HAP-1 (cell line): ENCODE measurements at regions not wholly inside any gene's neighbourhood (a gene's known extent, or its start where the extent isn't known, plus 50 kb on each side); places are given as distances from the start of the nearest gene placed in this dataset.

Experiments
- DNase-seq, 2 experiments: peaks; one replicate each; pipeline ENCODE4 v3.0.0-alpha.2; 2016 to 2020; ENCODE audit warnings: low spot score in 2 of 2
- H3K27me3 ChIP-seq: fragments of 250-450 bp; sonication (Bioruptor Pico); 2 replicates; pipeline ENCODE4 v1.5.1; 2020; ENCODE audit warnings: low read depth, mild to moderate bottlenecking, moderate library complexity
- H3K36me3 ChIP-seq: fragments of 250-450 bp; sonication (Bioruptor Pico); replicated peaks from 2 replicates; pipeline ENCODE4 v1.5.1; 2020; ENCODE audit warnings: mild to moderate bottlenecking
- H3K4me1 ChIP-seq: fragments of 250-450 bp; sonication (Bioruptor Pico); 2 replicates; pipeline ENCODE4 v1.5.1; 2020; ENCODE audit warnings: mild to moderate bottlenecking
- H3K4me3 ChIP-seq: fragments of 250-450 bp; sonication (Bioruptor Pico); 2 replicates; pipeline ENCODE4 v1.5.1; 2020; ENCODE audit warnings: mild to moderate bottlenecking, moderate library complexity
- H3K9me3 ChIP-seq: fragments of 250-450 bp; sonication (Bioruptor Pico); 2 replicates; pipeline ENCODE4 v1.5.1; 2020; ENCODE audit warnings: mild to moderate bottlenecking, moderate library complexity
- in situ Hi-C: fragments of 300-500 bp; cut with MboI; formaldehyde crosslinking; loops from 3 replicates; pipeline ENCODE4 v1.14.3; 2020; ENCODE audit warnings: low sequenced_read_pairs, inconsistent platforms, mixed read lengths

DNA sequence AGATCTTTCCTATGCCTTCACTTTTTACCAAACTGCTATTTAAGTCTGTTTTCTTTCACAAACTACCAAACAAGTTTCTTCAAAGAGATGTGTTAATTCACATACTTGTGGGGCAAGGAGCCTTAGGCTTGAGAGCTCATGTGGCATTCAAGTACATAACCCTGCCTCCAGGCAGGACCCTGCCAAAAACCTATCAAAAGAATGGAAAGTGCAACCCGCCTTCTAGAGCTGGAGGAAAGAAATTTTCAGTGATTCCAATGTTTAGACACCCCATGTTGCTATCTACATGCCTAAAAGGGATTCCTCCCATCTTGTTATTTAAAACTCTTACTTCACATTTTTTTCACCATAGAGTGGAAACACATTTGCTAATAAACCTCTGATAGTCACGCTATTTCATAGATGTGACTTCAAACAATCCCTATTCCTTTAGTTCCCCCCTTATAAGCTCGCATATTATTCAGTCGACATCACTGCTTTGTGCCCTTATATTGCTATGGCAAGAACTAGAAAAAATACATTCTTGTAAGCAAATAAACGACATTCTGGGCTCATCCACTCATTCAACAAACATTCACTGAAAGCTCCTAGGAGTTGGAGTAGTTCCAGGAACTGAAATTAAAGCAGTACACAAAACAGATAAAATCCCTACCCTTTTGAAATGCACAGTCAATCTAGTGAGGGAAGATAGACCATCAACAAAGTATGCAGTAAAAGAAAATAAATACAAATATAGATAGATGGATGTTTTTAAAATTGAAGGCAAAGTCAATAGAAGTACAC lies 518.1 kb downstream of the ELAVL2 start:
- no peaks in the 10 kb centered on the region for H3K27me3 ChIP-seq
- in situ Hi-C loops, result no loop called here
- no peaks in the 10 kb centered on the region for H3K4me1 ChIP-seq
- no peaks in the 10 kb centered on the region for H3K9me3 ChIP-seq
- no peak overlapping the region for H3K4me3 ChIP-seq
- H3K36me3 ChIP-seq, result no peaks in the 10 kb centered on the region
- DNase-seq, result no peak

DNA sequence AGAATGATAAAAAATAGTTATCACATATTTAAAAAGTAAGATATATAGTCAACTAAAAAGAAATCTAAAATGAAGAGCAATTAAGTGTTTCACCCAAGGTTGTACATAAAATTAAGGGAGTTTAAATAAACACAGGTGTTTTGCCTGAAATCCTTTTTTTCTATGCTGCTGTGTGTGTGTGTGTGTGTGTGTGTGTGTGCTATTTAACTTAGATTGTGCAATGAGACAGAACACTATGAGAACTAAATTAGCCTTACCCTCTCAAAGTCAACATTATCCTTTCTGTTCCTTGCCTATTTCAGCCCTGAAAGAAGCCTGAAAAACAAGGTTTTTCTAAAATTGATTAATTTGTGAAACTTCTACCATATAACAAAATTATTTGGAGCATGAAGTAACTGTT lies 516.2 kb downstream of the ELAVL2 start:
- Histone ChIP-seq H3K27me3 (no peaks in the 10 kb centered on the region), H3K4me3 (no peak overlapping the region), H3K4me1 (no peaks in the 10 kb centered on the region), H3K9me3 (no peaks in the 10 kb centered on the region), H3K36me3 (no peaks in the 10 kb centered on the region)
- in situ Hi-C loops, result no loop called here
- DNase-seq, result no peak

DNA sequence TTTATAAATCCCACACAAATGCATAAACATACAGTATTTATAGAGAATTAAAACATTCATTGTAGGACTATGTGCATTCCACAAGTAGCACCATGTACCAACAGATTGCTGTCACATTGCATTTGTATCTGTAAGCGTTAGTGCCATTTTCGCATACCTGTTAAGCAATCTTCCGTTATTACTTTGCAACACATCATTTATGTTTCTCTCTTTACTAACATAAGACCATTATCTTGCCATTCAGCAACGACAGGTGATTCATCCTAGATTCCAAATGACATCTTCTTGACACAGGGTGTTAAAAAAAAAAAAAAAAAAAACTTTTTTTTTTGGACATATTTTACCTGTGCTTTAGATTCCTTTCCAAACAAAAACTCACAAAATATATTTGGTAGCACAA lies 511.8 kb downstream of the ELAVL2 start:
- in situ Hi-C loops, result no loop called here

DNA sequence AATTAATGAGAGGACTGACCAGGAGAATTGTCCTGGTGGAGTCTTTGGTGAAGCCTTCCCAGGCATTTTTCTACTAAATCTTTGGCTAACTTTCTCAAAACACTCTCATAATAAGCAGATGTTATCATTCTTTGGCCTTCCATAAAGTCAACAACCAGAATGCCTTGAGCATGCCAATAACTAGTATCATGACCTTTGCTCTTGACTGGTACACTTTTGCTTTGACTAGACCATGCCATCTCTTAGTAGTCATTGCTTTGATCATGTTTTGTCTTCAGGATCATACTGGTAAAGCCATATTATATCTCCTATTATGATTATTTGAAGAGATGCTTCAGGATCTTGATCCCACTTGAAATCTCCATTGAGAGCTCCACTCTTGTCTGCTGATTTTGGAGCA lies 506.9 kb downstream of the ELAVL2 start:
- Histone ChIP-seq H3K36me3 (no peaks in the 10 kb centered on the region), H3K9me3 (no peaks in the 10 kb centered on the region), H3K4me3 (no peak overlapping the region), H3K4me1 (no peaks in the 10 kb centered on the region), H3K27me3 (no peaks in the 10 kb centered on the region)
- no peak for DNase-seq
- in situ Hi-C loops, result no loop called here

More for the DNA sequence above, 511.8 kb downstream of the ELAVL2 start:
- no peak for DNase-seq
- H3K36me3 ChIP-seq, result no peaks in the 10 kb centered on the region
- H3K27me3 ChIP-seq, result no peaks in the 10 kb centered on the region
- no peaks in the 10 kb centered on the region for H3K4me1 ChIP-seq
- H3K9me3 ChIP-seq, result no peaks in the 10 kb centered on the region
- no peak overlapping the region for H3K4me3 ChIP-seq

DNA sequence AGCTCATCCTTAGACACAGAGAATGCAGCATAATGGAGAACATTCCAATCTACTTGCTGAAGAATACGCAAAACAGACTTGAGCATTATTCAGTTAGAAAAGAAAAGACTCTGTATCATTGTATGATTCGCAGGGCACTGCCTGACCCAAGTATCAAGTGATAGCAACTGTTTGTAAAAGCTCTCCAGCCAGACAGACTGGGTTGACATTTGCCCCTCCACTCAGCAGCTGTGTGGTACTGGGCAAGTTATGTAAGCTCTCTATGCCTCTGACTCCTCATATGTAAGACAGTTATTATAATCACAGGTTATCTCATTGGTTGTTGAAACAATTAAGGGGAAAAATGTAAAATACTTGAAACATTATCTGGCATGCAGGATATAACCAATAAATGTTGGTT lies 505.0 kb downstream of the ELAVL2 start:
- Histone ChIP-seq H3K4me1 (no peaks in the 10 kb centered on the region), H3K27me3 (no peaks in the 10 kb centered on the region), H3K9me3 (no peaks in the 10 kb centered on the region), H3K36me3 (no peaks in the 10 kb centered on the region), H3K4me3 (no peak overlapping the region)
- DNase-seq, result no peak
- in situ Hi-C loops, result no loop called here

DNA sequence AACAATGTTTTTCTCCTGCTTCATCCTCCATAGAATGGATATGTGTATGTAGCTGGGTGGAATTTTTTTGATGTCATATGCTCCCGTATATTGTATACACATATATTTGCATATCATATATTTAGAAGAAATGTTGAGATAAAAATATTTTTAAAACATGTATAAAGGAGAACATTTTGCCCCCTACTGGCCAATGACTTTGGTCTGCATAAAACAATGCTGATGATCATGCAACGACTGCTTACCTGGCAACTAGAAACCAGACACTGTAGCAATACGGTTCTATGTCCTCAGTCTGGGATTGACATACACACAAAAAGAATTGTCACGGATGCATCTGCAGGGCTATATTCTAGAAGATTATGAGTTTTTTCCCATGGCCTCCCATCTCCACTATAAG lies 503.6 kb downstream of the ELAVL2 start:
- no peaks in the 10 kb centered on the region for H3K4me1 ChIP-seq
- in situ Hi-C loops, result no loop called here
- DNase-seq, result no peak
- no peaks in the 10 kb centered on the region for H3K36me3 ChIP-seq
- no peak overlapping the region for H3K4me3 ChIP-seq
- H3K27me3 ChIP-seq, result no peaks in the 10 kb centered on the region
- H3K9me3 ChIP-seq, result no peaks in the 10 kb centered on the region

DNA sequence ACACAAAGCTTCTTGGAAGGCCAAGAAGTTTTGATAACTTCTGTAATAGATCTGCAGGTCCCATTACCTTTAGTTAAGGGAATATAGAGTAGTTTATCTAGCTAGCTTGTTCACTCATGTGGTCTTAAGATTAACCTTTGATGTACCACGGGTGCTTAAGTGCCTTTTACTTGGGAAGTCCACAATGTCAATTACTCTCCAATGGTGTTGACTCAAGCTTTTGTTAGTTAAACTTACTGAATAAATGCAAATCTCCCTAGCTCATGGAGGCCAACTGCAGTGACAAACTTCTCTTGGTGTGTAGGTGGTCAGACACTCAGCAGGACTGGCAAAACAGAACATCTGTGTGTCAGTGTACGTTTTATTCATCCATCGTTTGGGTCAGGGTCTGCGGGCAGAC lies 501.5 kb downstream of the ELAVL2 start:
- H3K4me1 ChIP-seq, result no peaks in the 10 kb centered on the region
- DNase-seq, result no peak
- in situ Hi-C loops, result no loop called here
- no peaks in the 10 kb centered on the region for H3K27me3 ChIP-seq
- no peak overlapping the region for H3K4me3 ChIP-seq
- no peaks in the 10 kb centered on the region for H3K9me3 ChIP-seq
- H3K36me3 ChIP-seq, result no peaks in the 10 kb centered on the region

DNA sequence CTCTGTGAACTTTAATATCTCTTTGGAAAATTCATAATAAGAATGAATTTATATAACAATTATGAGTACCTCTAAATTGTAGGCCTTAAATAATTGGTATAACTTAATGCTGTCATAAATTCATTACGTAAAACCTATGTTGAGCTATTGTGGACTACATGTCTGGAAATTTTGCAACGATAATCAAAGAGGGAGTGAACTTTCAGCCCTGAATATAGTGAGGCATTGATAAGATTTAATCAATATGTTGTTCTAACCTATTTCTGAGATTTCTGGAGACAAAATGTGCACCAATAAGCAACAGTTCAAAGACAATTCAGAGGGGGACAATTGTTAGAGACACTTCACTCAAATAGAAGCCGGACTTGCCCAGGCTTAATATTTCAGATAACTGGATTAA lies 499.4 kb downstream of the ELAVL2 start:
- no peaks in the 10 kb centered on the region for H3K4me1 ChIP-seq
- no peak for DNase-seq
- in situ Hi-C loops, result no loop called here
- no peak overlapping the region for H3K4me3 ChIP-seq
- H3K36me3 ChIP-seq, result no peaks in the 10 kb centered on the region
- no peaks in the 10 kb centered on the region for H3K27me3 ChIP-seq
- H3K9me3 ChIP-seq, result no peaks in the 10 kb centered on the region

DNA sequence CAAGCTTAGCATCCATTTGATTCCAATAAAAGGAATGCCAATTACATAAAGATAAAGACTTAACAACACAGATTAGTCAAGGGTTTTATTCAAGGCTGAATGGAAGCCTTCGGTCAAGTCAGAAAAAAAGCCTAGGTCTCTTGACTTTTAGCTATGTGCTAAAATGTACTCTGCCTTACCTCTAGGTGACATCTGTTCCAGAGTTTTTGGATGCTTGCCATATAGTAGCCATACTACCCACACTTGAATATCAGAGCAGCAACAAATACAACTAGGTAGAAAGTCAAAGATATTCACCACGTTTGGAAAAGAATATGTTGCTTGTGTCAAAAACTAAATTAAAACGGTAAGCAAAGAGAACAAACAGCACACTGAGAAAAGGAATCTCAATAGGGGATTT lies 484.7 kb downstream of the ELAVL2 start:
- H3K4me3 ChIP-seq, result no peak overlapping the region
- no peaks in the 10 kb centered on the region for H3K36me3 ChIP-seq
- H3K4me1 ChIP-seq, result peaks cover 11% of the 10 kb centered on the region
- in situ Hi-C loops, result no loop called here
- DNase-seq, result peak in 1 of 2 experiments; percentile 36
- H3K9me3 ChIP-seq, result no peaks in the 10 kb centered on the region
- H3K27me3 ChIP-seq, result no peaks in the 10 kb centered on the region

DNA sequence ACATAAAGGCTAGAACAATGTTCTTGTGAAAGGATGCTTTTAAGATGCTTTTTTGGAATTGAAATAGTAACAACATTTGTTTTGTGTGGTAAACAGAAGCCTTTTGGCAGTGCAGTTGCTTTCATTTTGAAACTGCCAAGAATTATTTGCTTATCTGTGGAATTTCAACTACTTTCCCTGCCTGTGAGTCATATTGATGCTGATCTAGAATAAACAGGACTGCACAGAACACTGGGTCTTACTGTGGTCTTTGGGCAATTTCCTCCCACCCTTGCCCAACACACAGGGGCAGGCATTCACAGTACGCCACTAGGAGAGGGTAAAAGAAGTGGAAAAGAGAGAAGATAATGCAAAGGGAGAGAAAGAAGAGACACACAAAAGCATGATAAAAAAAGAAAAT lies 483.7 kb downstream of the ELAVL2 start:
- in situ Hi-C loops, result no loop called here
- no peak overlapping the region for H3K4me3 ChIP-seq
- H3K36me3 ChIP-seq, result no peaks in the 10 kb centered on the region
- H3K9me3 ChIP-seq, result no peaks in the 10 kb centered on the region
- DNase-seq, result no peak
- no peaks in the 10 kb centered on the region for H3K27me3 ChIP-seq
- H3K4me1 ChIP-seq, result peaks cover 11% of the 10 kb centered on the region

DNA sequence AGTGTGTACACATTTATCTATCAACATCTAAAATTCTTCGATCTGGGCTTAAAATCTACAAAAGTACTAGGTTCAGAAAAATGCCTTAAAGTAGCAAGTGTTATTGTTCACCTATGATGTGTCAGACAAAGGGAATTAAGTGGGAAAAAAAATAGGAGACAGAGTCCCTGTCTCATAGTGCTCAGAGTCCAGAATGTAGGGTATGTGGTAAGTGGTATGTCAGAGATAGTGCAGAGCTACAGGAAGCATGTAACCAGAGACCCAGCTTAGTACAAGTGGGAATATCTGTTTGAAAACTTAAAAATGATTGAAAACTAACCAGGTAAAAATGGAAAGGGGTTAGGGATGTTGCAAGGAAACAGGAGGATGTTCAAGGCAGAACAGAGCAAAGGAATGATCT lies 482.8 kb downstream of the ELAVL2 start:
- Histone ChIP-seq H3K9me3 (no peaks in the 10 kb centered on the region), H3K27me3 (no peaks in the 10 kb centered on the region), H3K36me3 (no peaks in the 10 kb centered on the region), H3K4me1 (peaks cover 9% of the 10 kb centered on the region), H3K4me3 (no peak overlapping the region)
- no peak for DNase-seq
- in situ Hi-C loops, result no loop called here

DNA sequence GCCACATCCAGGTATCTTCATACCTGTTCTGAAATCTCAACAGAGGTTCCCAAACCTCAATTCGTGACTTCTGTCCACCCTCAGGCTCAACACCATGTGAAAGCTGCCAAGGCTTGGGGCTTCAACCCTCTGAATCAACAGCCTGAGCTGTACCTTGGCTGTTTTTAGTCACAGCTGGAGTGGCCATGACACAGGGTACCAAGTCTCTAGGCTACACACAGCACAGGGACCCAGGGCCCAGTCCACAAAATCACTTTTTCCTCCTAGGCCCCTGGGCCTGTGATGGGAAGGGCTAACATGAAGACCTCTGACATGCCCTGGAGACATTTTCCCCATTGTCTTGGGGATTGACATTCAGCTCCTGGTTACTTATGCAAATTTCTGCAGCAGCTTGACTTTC lies 464.9 kb downstream of the ELAVL2 start:
- Histone ChIP-seq H3K9me3 (no peaks in the 10 kb centered on the region), H3K27me3 (no peaks in the 10 kb centered on the region), H3K36me3 (no peaks in the 10 kb centered on the region), H3K4me1 (no peaks in the 10 kb centered on the region), H3K4me3 (no peak overlapping the region)
- DNase-seq, result no peak
- in situ Hi-C loops, result no loop called here

DNA sequence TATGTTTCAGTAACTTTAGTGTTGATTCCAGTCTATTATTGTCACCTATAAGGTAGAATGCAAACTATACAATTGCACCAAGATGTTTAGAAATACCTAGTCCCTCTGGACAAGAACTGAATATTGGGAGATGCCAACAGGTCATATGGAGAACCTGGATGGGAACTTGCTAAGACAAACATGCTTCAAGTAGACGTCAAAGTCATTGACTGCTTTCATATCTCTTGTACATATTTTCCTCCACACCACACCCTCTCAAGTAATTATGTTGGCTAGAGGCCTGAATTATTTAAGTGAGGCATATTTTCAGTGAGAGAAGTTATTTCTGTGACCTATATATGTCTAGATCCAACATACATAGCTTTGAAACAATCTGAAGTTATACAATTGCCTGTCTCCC lies 453.3 kb downstream of the ELAVL2 start:
- Histone ChIP-seq H3K9me3 (no peaks in the 10 kb centered on the region), H3K27me3 (no peaks in the 10 kb centered on the region), H3K4me1 (no peaks in the 10 kb centered on the region), H3K4me3 (no peak overlapping the region), H3K36me3 (no peaks in the 10 kb centered on the region)
- in situ Hi-C loops, result no loop called here
- no peak for DNase-seq

DNA sequence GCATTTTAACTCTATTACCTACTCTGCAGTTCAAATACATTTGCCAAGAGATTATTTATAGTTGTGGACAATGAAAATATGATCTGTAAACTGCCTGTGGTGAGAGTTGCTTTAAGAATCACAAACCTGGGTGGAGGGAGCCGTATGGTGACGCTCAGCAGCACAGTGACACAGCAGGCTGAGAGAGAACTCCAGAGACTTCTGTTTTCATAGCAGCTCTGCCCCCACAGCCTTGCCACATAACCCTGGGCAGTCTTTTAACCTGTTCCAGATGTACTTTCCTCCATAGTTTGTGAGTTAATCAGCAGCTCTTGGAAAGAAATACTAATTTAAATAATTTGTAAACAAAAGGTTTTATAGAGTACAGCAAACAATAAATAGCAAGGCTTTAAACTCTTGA lies 450.5 kb downstream of the ELAVL2 start:
- in situ Hi-C loops, result no loop called here
- Histone ChIP-seq H3K27me3 (no peaks in the 10 kb centered on the region), H3K36me3 (no peaks in the 10 kb centered on the region), H3K4me1 (no peaks in the 10 kb centered on the region), H3K9me3 (no peaks in the 10 kb centered on the region), H3K4me3 (no peak overlapping the region)
- no peak for DNase-seq

DNA sequence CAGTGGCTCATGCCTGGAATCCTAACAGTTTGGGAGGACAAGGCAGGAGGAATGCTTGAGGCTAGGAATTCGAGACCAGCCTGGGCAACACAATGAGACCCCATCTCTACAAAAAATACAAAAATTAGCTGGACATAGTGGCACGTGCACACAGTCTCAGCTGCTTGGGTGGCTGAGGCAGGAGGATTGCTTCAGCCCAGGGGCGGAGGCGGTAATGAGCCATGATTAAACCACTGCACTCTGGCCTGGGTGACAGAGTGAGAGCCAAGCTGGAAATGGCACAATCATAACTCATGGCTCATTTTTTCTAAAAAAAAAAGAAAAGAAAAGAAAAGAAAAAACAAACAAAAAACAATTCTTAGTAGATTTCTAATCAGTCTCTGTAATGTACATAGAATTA lies 446.2 kb downstream of the ELAVL2 start:
- Histone ChIP-seq H3K9me3 (no peaks in the 10 kb centered on the region), H3K4me1 (no peaks in the 10 kb centered on the region), H3K4me3 (no peak overlapping the region), H3K27me3 (no peaks in the 10 kb centered on the region), H3K36me3 (no peaks in the 10 kb centered on the region)
- DNase-seq, result no peak
- in situ Hi-C loops, result no loop called here
